ENCODE measurements at regions not wholly inside any gene's neighbourhood (a gene's known extent, or its start where the extent isn't known, plus 50 kb on each side); places are given as distances from the start of the nearest gene placed in this dataset.

DNA sequence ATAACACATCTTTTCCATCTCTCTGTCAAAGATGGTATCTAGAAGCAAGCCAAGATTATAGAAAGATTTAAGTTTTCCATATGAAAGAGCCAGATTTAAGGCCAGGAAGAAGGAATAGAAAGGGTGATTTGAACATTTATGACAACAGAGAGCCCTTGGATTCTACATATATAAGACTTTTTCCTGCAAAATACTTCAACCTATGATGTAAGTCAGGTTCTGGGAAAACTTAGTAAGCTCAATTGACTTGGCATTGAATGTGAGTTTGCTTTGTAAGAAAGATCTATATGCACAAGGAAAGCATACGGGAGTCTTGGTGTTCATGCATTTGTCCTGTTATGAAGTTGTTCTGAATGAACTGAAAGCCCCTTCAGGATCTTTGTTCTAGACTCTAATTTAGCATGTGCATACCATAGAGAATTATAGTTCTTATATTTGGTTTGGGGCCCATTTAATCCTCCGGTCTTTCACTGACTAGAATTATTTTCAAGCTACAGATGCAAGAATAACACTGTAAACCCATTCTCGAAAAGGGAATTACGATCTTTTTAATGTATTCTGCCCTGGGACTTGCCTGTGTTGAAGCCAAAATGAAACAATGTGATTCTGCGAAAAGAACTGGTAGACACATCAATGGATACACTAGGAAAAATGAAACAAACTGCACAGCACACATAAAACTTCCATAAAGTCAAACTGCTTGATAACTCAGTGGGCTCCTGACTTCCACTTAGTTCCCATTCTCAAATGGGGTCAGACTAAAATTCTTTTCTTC, 152.8 kb downstream of the DISP1 start:
- Histone ChIP-seq H3K27ac (no peak overlapping the region), H3K36me3 (no peaks in the 10 kb centered on the region), H3K9me3 (no peaks in the 10 kb centered on the region), H3K4me3 (no peak overlapping the region), H3K27me3 (no peaks in the 10 kb centered on the region), H3K4me1 (no peaks in the 10 kb centered on the region)
- DNase-seq = no peak
- TF ChIP-seq, protein P1, sequence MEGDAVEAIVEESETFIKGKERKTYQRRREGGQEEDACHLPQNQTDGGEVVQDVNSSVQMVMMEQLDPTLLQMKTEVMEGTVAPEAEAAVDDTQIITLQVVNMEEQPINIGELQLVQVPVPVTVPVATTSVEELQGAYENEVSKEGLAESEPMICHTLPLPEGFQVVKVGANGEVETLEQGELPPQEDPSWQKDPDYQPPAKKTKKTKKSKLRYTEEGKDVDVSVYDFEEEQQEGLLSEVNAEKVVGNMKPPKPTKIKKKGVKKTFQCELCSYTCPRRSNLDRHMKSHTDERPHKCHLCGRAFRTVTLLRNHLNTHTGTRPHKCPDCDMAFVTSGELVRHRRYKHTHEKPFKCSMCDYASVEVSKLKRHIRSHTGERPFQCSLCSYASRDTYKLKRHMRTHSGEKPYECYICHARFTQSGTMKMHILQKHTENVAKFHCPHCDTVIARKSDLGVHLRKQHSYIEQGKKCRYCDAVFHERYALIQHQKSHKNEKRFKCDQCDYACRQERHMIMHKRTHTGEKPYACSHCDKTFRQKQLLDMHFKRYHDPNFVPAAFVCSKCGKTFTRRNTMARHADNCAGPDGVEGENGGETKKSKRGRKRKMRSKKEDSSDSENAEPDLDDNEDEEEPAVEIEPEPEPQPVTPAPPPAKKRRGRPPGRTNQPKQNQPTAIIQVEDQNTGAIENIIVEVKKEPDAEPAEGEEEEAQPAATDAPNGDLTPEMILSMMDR (IDR thresholded peaks at IDR 0.05) = no peak
- TF ChIP-seq POLR2A (IDR thresholded peaks at IDR 0.05) = no peak
- no peak for ATAC-seq
- WGBS (ENCODE audit: insufficient coverage, low coverage, low lambda C conversion rate, missing lambda C conversion rate) = 69% methylated on average over 5 of the region's 5 CpGs
- intact Hi-C loops (cut with DNase I) = no loop called here

DNA sequence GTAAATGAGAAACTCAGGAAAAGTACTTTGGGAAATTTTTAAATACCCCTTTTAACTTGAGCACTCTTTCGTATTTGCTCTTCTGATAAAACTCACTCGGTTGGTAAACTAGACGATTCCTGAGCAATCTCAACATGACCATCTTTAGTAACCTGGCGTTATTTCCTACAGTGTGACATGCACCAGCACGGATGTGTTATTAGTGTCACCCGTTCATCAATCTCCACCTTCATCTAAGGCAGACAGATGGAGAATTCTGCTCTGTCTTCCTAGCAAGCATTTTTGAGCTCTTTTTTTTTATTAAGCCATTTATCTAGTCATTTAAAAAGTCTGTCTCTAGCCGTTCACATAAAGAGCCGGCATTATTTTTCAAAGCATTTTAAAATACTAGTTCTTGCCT, 155.2 kb downstream of the DISP1 start:
- no peaks in the 10 kb centered on the region for H3K36me3 ChIP-seq
- no peaks in the 10 kb centered on the region for H3K27me3 ChIP-seq
- TF ChIP-seq POLR2A (IDR thresholded peaks at IDR 0.05) = no peak
- TF ChIP-seq, protein P1 (IDR thresholded peaks at IDR 0.05) = no peak
- intact Hi-C loops (cut with DNase I) = no loop called here
- 83% methylated on average over 8 of the region's 8 CpGs for WGBS (ENCODE audit: insufficient coverage, low coverage, low lambda C conversion rate, missing lambda C conversion rate)
- H3K4me3 ChIP-seq = no peak overlapping the region
- ATAC-seq (no peak), DNase-seq (no peak)
- H3K4me1 ChIP-seq = no peaks in the 10 kb centered on the region
- H3K9me3 ChIP-seq = no peaks in the 10 kb centered on the region
- no peak overlapping the region for H3K27ac ChIP-seq

DNA sequence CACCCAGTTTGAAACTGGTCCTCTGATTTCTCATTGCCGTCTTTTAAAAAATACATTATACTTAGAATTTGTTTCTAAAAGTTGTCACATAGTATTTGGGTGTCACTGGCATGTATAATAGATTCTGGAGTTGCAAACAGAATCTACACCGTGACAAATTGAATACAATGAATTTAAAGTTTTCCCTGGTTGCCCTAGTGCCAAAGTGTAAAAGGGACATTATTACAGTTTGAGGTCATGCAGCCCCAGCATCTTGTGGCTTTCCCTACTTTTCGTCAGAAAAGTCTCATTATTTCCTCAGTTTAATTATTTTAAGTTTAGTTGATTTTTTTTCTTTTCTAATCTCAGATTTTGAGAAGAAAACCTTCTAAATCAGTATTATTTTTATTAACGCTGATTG, 155.9 kb downstream of the DISP1 start:
- Histone ChIP-seq H3K4me3 (no peak overlapping the region), H3K36me3 (no peaks in the 10 kb centered on the region), H3K27me3 (no peaks in the 10 kb centered on the region), H3K4me1 (no peaks in the 10 kb centered on the region), H3K27ac (no peak overlapping the region), H3K9me3 (no peaks in the 10 kb centered on the region)
- TF ChIP-seq, protein P1 (IDR thresholded peaks at IDR 0.05) = no peak
- TF ChIP-seq POLR2A (IDR thresholded peaks at IDR 0.05) = no peak
- intact Hi-C loops (cut with DNase I) = no loop called here
- ATAC-seq = no peak
- DNase-seq = no peak
- 85% methylated on average over 4 of the region's 4 CpGs for WGBS (ENCODE audit: insufficient coverage, low coverage, low lambda C conversion rate, missing lambda C conversion rate)

DNA sequence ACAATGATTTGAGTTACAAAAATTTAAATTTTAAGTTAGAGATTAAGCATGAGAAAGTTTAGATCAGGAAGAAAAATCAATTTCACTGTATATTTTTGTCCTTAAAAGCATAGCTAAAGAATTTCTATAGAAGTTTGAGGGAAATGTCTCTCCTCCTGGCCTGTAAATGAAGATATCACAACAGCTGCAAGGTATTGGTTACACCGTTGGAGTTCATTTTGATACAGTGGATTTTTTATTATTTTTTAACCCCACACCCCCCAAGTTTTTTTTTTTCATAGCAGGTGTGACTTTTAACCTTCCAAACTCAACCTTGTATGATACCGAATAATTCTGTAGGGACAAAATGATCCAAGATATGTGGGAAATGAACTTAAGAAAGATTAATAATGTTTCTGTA, 156.3 kb downstream of the DISP1 start:
- Histone ChIP-seq H3K9me3 (no peaks in the 10 kb centered on the region), H3K27me3 (no peaks in the 10 kb centered on the region), H3K36me3 (no peaks in the 10 kb centered on the region), H3K4me1 (no peaks in the 10 kb centered on the region), H3K27ac (no peak overlapping the region), H3K4me3 (no peak overlapping the region)
- ATAC-seq (no peak), DNase-seq (no peak)
- 83% methylated on average over 2 of the region's 2 CpGs for WGBS (ENCODE audit: insufficient coverage, low coverage, low lambda C conversion rate, missing lambda C conversion rate)
- intact Hi-C loops (cut with DNase I) = no loop called here
- TF ChIP-seq, protein P1 (IDR thresholded peaks at IDR 0.05) = no peak
- TF ChIP-seq POLR2A (IDR thresholded peaks at IDR 0.05) = no peak

All from right lobe of liver (tissue), 6 donors.